Common myeloid progenitor, CD34-positive (primary cell): ENCODE measurements at regions not wholly inside any gene's neighbourhood (a gene's known extent, or its start where the extent isn't known, plus 50 kb on each side); places are given as distances from the start of the nearest gene placed in this dataset.

ENCODE experiments used
- CTCF ChIA-PET: fragments of 350-600 bp; sonication (Branson Sonifier 250); formaldehyde crosslinking; loops from one replicate; lab custom pipeline; 2021; ENCODE audit warnings: antibody characterized with exemption; lab: Charles Lee
- POLR2A ChIA-PET: fragments of 350-600 bp; sonication (Branson Sonifier 250); formaldehyde crosslinking; loops from one replicate; lab custom pipeline; 2021; ENCODE audit warnings: antibody characterized with exemption; lab: Charles Lee
- DNase-seq, 3 donors: peaks; one replicate each; pipeline versions ENCODE4 v3.0.0 to v3.0.0-alpha.2; 2013
- H3K27ac ChIP-seq, 2 experiments: 1 replicate in 1 of 2; 2 replicates in 1 of 2; pipeline ENCODE4 v1.7.0; 2013; ENCODE audit warnings: inconsistent platforms in 2 of 2, low read length in 2 of 2, mild to moderate bottlenecking in 2 of 2, low read depth in 1 of 2, moderate library complexity in 1 of 2; ENCODE audit not compliant: severe bottlenecking in 2 of 2, insufficient read depth in 1 of 2, poor library complexity in 1 of 2
- H3K27me3 ChIP-seq, 5 experiments: replicated peaks in 2 of 5; 1 replicate in 3 of 5; 2 replicates in 2 of 5; pipeline versions ENCODE4 v1.6.1 to v1.7.0; 2013; ENCODE audit warnings: low read length in 4 of 5, mild to moderate bottlenecking in 2 of 5, moderate library complexity in 2 of 5, inconsistent platforms in 1 of 5; ENCODE audit not compliant: insufficient read depth in 5 of 5, control insufficient read depth in 4 of 5
- H3K36me3 ChIP-seq, 4 experiments: 1 replicate in 2 of 4; 2 replicates in 2 of 4; pipeline versions ENCODE4 v1.6.1 to v1.7.0; 2013; ENCODE audit warnings: low read length in 3 of 4, control low read depth in 1 of 4, mild to moderate bottlenecking in 1 of 4; ENCODE audit not compliant: control insufficient read depth in 4 of 4, insufficient read depth in 4 of 4
- H3K4me1 ChIP-seq, 4 experiments: 1 replicate in 3 of 4; 2 replicates in 1 of 4; pipeline versions ENCODE4 v1.6.1 to v1.7.1; 2013; ENCODE audit warnings: low read length in 3 of 4, mild to moderate bottlenecking in 3 of 4, control low read depth in 1 of 4, inconsistent platforms in 1 of 4, moderate library complexity in 1 of 4; ENCODE audit not compliant: control insufficient read depth in 4 of 4, insufficient read depth in 4 of 4; ENCODE audit errors: control extremely low read depth in 1 of 4
- H3K4me3 ChIP-seq, 7 experiments: 1 replicate in 4 of 7; 2 replicates in 3 of 7; pipeline versions ENCODE4 v1.5.1 to v1.7.0; 2013; ENCODE audit warnings: mild to moderate bottlenecking in 7 of 7, low read length in 6 of 7, moderate library complexity in 6 of 7, inconsistent platforms in 2 of 7, low read depth in 2 of 7, control low read depth in 1 of 7; ENCODE audit not compliant: insufficient read depth in 4 of 7, control insufficient read depth in 1 of 7; ENCODE audit errors: extremely low read depth in 1 of 7
- H3K9me3 ChIP-seq, 5 experiments: 1 replicate in 4 of 5; 2 replicates in 1 of 5; pipeline versions ENCODE4 v1.6.1 to v1.7.1; 2013; ENCODE audit warnings: low read length in 4 of 5, mild to moderate bottlenecking in 2 of 5, inconsistent platforms in 1 of 5, low read depth in 1 of 5, moderate library complexity in 1 of 5; ENCODE audit not compliant: control insufficient read depth in 4 of 5, insufficient read depth in 2 of 5; ENCODE audit errors: control extremely low read depth in 1 of 5
- WGBS: methylation state at CpG from one replicate; pipeline ENCODE4 v1.1.5; 2013; ENCODE audit not compliant: insufficient coverage; 5-methylcytosine and 5-hydroxymethylcytosine counted together

DNA sequence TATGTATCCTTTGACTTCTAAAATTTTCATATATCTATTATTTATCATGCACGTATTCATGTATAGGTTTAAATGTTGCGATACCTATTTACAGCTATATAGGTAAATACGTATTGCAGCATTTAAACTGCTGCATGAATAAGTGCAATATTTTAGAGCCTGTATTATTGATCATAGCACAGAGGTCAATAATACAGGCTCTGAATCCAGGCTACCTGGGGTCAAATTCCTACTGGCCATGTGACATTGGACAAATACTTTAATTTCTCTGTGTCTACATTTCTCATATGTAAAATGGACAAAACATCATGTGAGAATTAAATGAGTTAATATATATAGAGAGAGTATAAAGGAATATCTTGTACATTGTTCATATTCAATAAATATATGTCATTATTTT is 352.9 kb upstream of the ROBO2 start:
- Histone ChIP-seq H3K27ac (no peak overlapping the region), H3K4me3 (no peak overlapping the region), H3K36me3 (no peaks in the 10 kb centered on the region), H3K27me3 (no peaks in the 10 kb centered on the region), H3K9me3 (no peaks in the 10 kb centered on the region), H3K4me1 (no peaks in the 10 kb centered on the region)
- ChIA-PET POLR2A (no interaction called here), CTCF (no interaction called here)
- DNase-seq, result no peak
- WGBS, result no CpG with 5 or more reads among the region's 3 CpGs

DNA sequence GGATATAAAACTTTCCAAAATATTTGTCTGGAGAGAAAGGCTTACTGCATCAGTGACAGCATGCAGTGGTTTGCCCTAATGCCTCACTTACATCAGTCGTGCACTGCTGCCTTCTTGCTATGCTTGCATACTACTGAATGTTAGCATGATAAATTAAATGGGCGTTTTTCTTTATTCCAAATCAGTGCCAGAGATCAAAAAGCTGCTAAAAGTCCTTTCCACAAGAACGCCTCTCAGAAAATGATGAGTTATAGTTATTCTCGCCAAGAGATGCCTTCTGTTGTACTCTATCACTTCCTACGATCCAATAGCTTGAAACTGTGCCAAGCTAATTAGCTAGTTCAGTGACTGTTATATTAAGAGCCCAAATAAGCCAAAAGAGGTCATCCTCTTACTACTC is 345.8 kb upstream of the ROBO2 start:
- WGBS, result 98% methylated on average over 4 of the region's 5 CpGs
- Histone ChIP-seq H3K27me3 (no peaks in the 10 kb centered on the region), H3K4me1 (no peaks in the 10 kb centered on the region), H3K36me3 (no peaks in the 10 kb centered on the region), H3K27ac (no peak overlapping the region), H3K9me3 (no peaks in the 10 kb centered on the region), H3K4me3 (no peak overlapping the region)
- CTCF ChIA-PET, result no interaction called here
- no peak for DNase-seq
- POLR2A ChIA-PET, result no interaction called here

- no peaks in the 10 kb centered on the region for H3K4me1 ChIP-seq
- 83% methylated on average over 6 of the region's 7 CpGs for WGBS
- no peaks in the 10 kb centered on the region for H3K27me3 ChIP-seq
- ChIA-PET POLR2A (no interaction called here), CTCF (interaction anchor here (0.7 kb wide), 1 partner anchor 19 kb away, joined by 3 read pairs; no protein-coding TSS in a partner anchor)
- H3K36me3 ChIP-seq, result no peaks in the 10 kb centered on the region
- DNase-seq, result no peak
- H3K9me3 ChIP-seq, result no peaks in the 10 kb centered on the region
- H3K4me3 ChIP-seq, result no peak overlapping the region
- no peak overlapping the region for H3K27ac ChIP-seq
Measured at GRCh38 chr3:76698136-76698706, 341.7 kb upstream of the ROBO2 start.

DNA sequence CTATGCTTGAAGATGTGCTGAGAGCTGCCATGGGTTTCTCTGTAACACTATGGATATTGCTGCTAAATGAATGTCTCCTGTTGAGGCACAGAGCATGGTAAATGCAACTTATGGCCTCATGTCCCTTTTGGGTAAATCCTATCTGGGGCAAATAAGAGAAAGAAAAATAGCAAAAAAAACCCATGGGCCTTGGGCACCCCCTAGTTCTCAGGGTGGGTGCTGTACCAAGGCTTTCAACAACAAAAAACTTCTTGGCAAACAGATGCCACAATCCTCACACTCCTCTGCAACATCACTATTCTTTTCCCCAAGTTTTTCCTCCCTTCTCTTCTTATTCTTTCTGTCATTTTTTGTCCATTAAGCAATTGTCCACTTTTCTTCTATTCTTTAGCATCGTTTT is 340.1 kb upstream of the ROBO2 start:
- no peaks in the 10 kb centered on the region for H3K4me1 ChIP-seq
- CTCF ChIA-PET, result no interaction called here
- no peaks in the 10 kb centered on the region for H3K9me3 ChIP-seq
- no peak overlapping the region for H3K27ac ChIP-seq
- WGBS, result 67% methylated on average over 1 of the region's 1 CpG
- H3K27me3 ChIP-seq, result no peaks in the 10 kb centered on the region
- H3K36me3 ChIP-seq, result no peaks in the 10 kb centered on the region
- POLR2A ChIA-PET, result no interaction called here
- DNase-seq, result no peak
- H3K4me3 ChIP-seq, result no peak overlapping the region

GRCh38 chr3:76700323-76700722 is 339.6 kb upstream of the ROBO2 start:
- no peaks in the 10 kb centered on the region for H3K27me3 ChIP-seq
- no peaks in the 10 kb centered on the region for H3K9me3 ChIP-seq
- no peak for DNase-seq
- no peak overlapping the region for H3K27ac ChIP-seq
- WGBS, result 90% methylated on average over 2 of the region's 3 CpGs
- ChIA-PET POLR2A (no interaction called here), CTCF (no interaction called here)
- no peak overlapping the region for H3K4me3 ChIP-seq
- H3K4me1 ChIP-seq, result no peaks in the 10 kb centered on the region
- H3K36me3 ChIP-seq, result no peaks in the 10 kb centered on the region

DNA sequence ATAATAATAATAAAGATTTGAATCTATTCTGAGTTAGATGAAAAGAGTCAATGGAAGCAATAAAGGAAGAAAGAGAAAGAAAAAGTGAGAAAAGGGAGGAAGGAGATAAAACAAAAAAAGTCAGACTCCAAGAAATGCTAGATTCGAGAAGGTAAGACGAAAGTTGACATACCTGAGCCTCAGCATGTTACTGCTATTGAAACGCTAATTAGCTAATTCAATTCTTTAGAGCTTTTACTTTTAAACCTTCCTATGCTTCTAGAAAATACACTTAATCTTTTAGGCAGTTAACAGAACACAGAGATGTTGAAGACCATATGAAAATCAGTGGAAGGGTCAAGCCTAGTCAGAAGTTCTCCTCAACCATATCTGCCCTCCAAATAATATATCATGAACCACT is 337.2 kb upstream of the ROBO2 start:
- ChIA-PET CTCF (no interaction called here), POLR2A (no interaction called here)
- no peak for DNase-seq
- Histone ChIP-seq H3K36me3 (no peaks in the 10 kb centered on the region), H3K27ac (no peak overlapping the region), H3K4me1 (no peaks in the 10 kb centered on the region), H3K4me3 (no peak overlapping the region), H3K27me3 (no peaks in the 10 kb centered on the region), H3K9me3 (no peaks in the 10 kb centered on the region)
- 40% methylated on average over 1 of the region's 3 CpGs for WGBS

GRCh38 chr3:76715426-76715825 is 324.5 kb upstream of the ROBO2 start:
- Histone ChIP-seq H3K4me3 (no peak overlapping the region), H3K27me3 (no peaks in the 10 kb centered on the region), H3K36me3 (no peaks in the 10 kb centered on the region), H3K9me3 (no peaks in the 10 kb centered on the region), H3K27ac (no peak overlapping the region), H3K4me1 (no peaks in the 10 kb centered on the region)
- CTCF ChIA-PET, result no interaction called here
- POLR2A ChIA-PET, result no interaction called here
- DNase-seq, result no peak
- no CpG with 5 or more reads among the region's 1 CpG for WGBS
